OCI-LY1 (cell line): ENCODE measurements at regions not wholly inside any gene's neighbourhood (a gene's known extent, or its start where the extent isn't known, plus 50 kb on each side); places are given as distances from the start of the nearest gene placed in this dataset.

Experiments used
- CTCF ChIP-seq: fragments of 200-600 bp; sonication (generic), shearing (Covaris generic); IDR thresholded peaks from 2 replicates; pipeline ENCODE4 v1.5.1; 2017; ENCODE audit warnings: mild to moderate bottlenecking, antibody characterized with exemption, low read length, moderate library complexity, mixed read lengths
- EZH2 ChIP-seq: fragments of 200-600 bp; sonication (generic), shearing (Covaris generic); IDR thresholded peaks from 2 replicates; pipeline ENCODE4 v1.8.0; 2017; ENCODE audit warnings: borderline replicate concordance, mixed run types, mild to moderate bottlenecking, antibody characterized with exemption, low read length, moderate library complexity, mixed read lengths

GRCh38 chr2:104606056-104606455 lies 247.9 kb upstream of the POU3F3 start:
- TF ChIP-seq CTCF (no peak), EZH2 (no peak)
